ENCODE measurements at regions not wholly inside any gene's neighbourhood (a gene's known extent, or its start where the extent isn't known, plus 50 kb on each side); places are given as distances from the start of the nearest gene placed in this dataset.

- TF ChIP-seq, protein P1, sequence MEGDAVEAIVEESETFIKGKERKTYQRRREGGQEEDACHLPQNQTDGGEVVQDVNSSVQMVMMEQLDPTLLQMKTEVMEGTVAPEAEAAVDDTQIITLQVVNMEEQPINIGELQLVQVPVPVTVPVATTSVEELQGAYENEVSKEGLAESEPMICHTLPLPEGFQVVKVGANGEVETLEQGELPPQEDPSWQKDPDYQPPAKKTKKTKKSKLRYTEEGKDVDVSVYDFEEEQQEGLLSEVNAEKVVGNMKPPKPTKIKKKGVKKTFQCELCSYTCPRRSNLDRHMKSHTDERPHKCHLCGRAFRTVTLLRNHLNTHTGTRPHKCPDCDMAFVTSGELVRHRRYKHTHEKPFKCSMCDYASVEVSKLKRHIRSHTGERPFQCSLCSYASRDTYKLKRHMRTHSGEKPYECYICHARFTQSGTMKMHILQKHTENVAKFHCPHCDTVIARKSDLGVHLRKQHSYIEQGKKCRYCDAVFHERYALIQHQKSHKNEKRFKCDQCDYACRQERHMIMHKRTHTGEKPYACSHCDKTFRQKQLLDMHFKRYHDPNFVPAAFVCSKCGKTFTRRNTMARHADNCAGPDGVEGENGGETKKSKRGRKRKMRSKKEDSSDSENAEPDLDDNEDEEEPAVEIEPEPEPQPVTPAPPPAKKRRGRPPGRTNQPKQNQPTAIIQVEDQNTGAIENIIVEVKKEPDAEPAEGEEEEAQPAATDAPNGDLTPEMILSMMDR (conservative IDR thresholded peaks at IDR 0.05 in 1 of 2, IDR thresholded peaks at IDR 0.05 in 1 of 2; ENCODE audit: extremely low read depth in 1 of 2, insufficient read depth in 1 of 2, low read depth in 1 of 2, low read length in 2 of 2) = no peak
- TF ChIP-seq EZH2 (IDR thresholded peaks at IDR 0.05; ENCODE audit: borderline replicate concordance, low read length) = no peak
These were observed 146.9 kb downstream of the EVX1 start for GRCh38 chr7:27389496-27389895.
